Limb (tissue), 2 donors: ENCODE measurements at regions not wholly inside any gene's neighbourhood (a gene's known extent, or its start where the extent isn't known, plus 50 kb on each side); places are given as distances from the start of the nearest gene placed in this dataset.
"Not testable (repeated sequence)": the region's sequence is repeated elsewhere in the genome, so short reads cannot be mapped to it uniquely, and the experiment has no call there.

Experiments
- DNase-seq, 2 donors: peaks; one replicate each; pipeline ENCODE4 v3.0.0-alpha.2; 2016; ENCODE audit errors: extremely low spot score in 2 of 2

GRCh38 chr6:163750431-163751031, 336.0 kb downstream of the QKI start:
- DNase-seq: no peak

GRCh38 chr6:163748886-163749285, 334.4 kb downstream of the QKI start:
- DNase-seq: no peak

- no peak for DNase-seq
Measured at GRCh38 chr6:163748036-163748435, 333.5 kb downstream of the QKI start.

- DNase-seq: not testable (repeated sequence)
Measured at GRCh38 chr6:163747058-163747457, 332.5 kb downstream of the QKI start.

GRCh38 chr6:163745536-163746400, 331.2 kb downstream of the QKI start:
- peak; percentile 55 to 68 for DNase-seq

- DNase-seq: no peak
Measured at GRCh38 chr6:163744256-163744925, 329.9 kb downstream of the QKI start.

- no peak for DNase-seq
Measured at GRCh38 chr6:163743796-163744195, 329.3 kb downstream of the QKI start.

- no peak for DNase-seq
Measured at GRCh38 chr6:163741743-163742363, 327.3 kb downstream of the QKI start.

GRCh38 chr6:163741342-163741741, 326.8 kb downstream of the QKI start:
- DNase-seq: no peak

GRCh38 chr6:163739966-163740365, 325.4 kb downstream of the QKI start:
- no peak for DNase-seq

- DNase-seq: no peak
Measured at GRCh38 chr6:163739408-163739725, 324.8 kb downstream of the QKI start.

GRCh38 chr6:163738725-163739407, 324.3 kb downstream of the QKI start:
- no peak for DNase-seq

GRCh38 chr6:163738304-163738703, 323.8 kb downstream of the QKI start:
- no peak for DNase-seq

GRCh38 chr6:163735076-163735475, 320.6 kb downstream of the QKI start:
- no peak for DNase-seq

GRCh38 chr6:163733061-163733460, 318.5 kb downstream of the QKI start:
- no peak for DNase-seq

- DNase-seq: no peak
Measured at GRCh38 chr6:163732479-163732878, 318.0 kb downstream of the QKI start.

GRCh38 chr6:163732014-163732351, 317.5 kb downstream of the QKI start:
- DNase-seq: not testable (repeated sequence)

- DNase-seq: no peak
Measured at GRCh38 chr6:163731215-163732013, 316.9 kb downstream of the QKI start.

- DNase-seq: no peak
Measured at GRCh38 chr6:163730246-163731210, 316.0 kb downstream of the QKI start.
